PC-9 (cell line): ENCODE measurements at regions not wholly inside any gene's neighbourhood (a gene's known extent, or its start where the extent isn't known, plus 50 kb on each side); places are given as distances from the start of the nearest gene placed in this dataset.
A peak's percentile ranks its signal among the peaks of the same experiment; 100 is the strongest.

Experiments
- BruUV-seq: library from RNA; stranded (reverse); fragments of 400-500 nt; replicated peaks from 2 replicates; lab custom pipeline; 2021; lab: Mats Ljungman, UMichigan
- CTCF ChIA-PET: fragments of 300-600 bp; sonication (Branson Sonifier 250); formaldehyde crosslinking; loops from one replicate; lab custom pipeline; 2022; ENCODE audit warnings: antibody characterized with exemption; lab: Charles Lee
- POLR2A ChIA-PET: fragments of 300-600 bp; sonication (Branson Sonifier 250); formaldehyde crosslinking; loops from one replicate; lab custom pipeline; 2022; ENCODE audit warnings: antibody characterized with exemption; ENCODE audit not compliant: unreplicated experiment; lab: Charles Lee
- DNase-seq, 2 experiments: peaks; one replicate each; pipeline versions ENCODE4 v3.0.0 to v3.0.0-alpha.2; 2015 to 2022; ENCODE audit warnings: mixed read lengths in 1 of 2
- H2AFZ ChIP-seq: fragments of 200-600 bp; sonication (generic); 2 replicates; pipeline ENCODE4 v1.8.1; 2017; ENCODE audit warnings: antibody characterized with exemption
- H3F3A ChIP-seq: fragments of 200-600 bp; sonication (generic); 2 replicates; pipeline ENCODE4 v1.8.1; 2017; ENCODE audit warnings: antibody characterized with exemption, mild to moderate bottlenecking, low read depth; ENCODE audit not compliant: insufficient read depth
- H3K27ac ChIP-seq: fragments of 200-600 bp; sonication (generic); 2 replicates; pipeline ENCODE4 v1.6.1; 2016; ENCODE audit warnings: mixed run types
- H3K27me3 ChIP-seq: fragments of 200-600 bp; sonication (generic); 2 replicates; pipeline ENCODE4 v1.6.1; 2016; ENCODE audit warnings: low read depth, mixed run types; ENCODE audit not compliant: insufficient read depth
- H3K36me3 ChIP-seq: fragments of 200-600 bp; sonication (generic); 2 replicates; pipeline ENCODE4 v1.6.1; 2016; ENCODE audit warnings: low read depth, mixed run types
- H3K4me1 ChIP-seq: fragments of 200-600 bp; sonication (generic); replicated peaks from 2 replicates; pipeline ENCODE4 v1.6.1; 2016; ENCODE audit warnings: mixed run types; ENCODE audit not compliant: insufficient read depth
- H3K4me2 ChIP-seq: fragments of 200-600 bp; sonication (generic); 2 replicates; pipeline ENCODE4 v1.6.1; 2017; ENCODE audit warnings: mixed run types
- H3K4me3 ChIP-seq: fragments of 200-600 bp; sonication (generic); 2 replicates; pipeline ENCODE4 v1.6.1; 2016; ENCODE audit warnings: mixed run types
- H3K79me2 ChIP-seq: fragments of 200-600 bp; sonication (generic); 2 replicates; pipeline ENCODE4 v1.6.1; 2017; ENCODE audit warnings: low read depth, mixed run types
- H3K9me2 ChIP-seq: fragments of 200-600 bp; sonication (generic); 2 replicates; pipeline ENCODE4 v1.8.1; 2017; ENCODE audit warnings: mild to moderate bottlenecking; ENCODE audit not compliant: insufficient read depth
- H3K9me3 ChIP-seq: fragments of 200-600 bp; sonication (generic); 2 replicates; pipeline ENCODE4 v1.8.1; 2016; ENCODE audit warnings: low read depth; ENCODE audit not compliant: insufficient read depth
- H4K20me1 ChIP-seq: fragments of 200-600 bp; sonication (generic); 2 replicates; pipeline ENCODE4 v1.8.1; 2017; ENCODE audit not compliant: insufficient read depth
- EZH2 ChIP-seq: fragments of 200-600 bp; sonication (generic); IDR thresholded peaks from 2 replicates; pipeline ENCODE4 v1.8.0; 2017; ENCODE audit warnings: antibody characterized with exemption, low read depth
- intact Hi-C: fragments of 100-400 bp; cut with micrococcal nuclease; formaldehyde crosslinking; loops from one replicate; pipeline ENCODE4 v1.10.0; 2022; ENCODE audit not compliant: unreplicated experiment
- TF ChIP-seq, protein P1 (sequence below): fragments of 200-600 bp; sonication (generic); conservative IDR thresholded peaks from 2 replicates; pipeline ENCODE4 v1.6.1; 2017; ENCODE audit warnings: mixed run types, antibody characterized with exemption, mild to moderate bottlenecking, moderate library complexity

DNA sequence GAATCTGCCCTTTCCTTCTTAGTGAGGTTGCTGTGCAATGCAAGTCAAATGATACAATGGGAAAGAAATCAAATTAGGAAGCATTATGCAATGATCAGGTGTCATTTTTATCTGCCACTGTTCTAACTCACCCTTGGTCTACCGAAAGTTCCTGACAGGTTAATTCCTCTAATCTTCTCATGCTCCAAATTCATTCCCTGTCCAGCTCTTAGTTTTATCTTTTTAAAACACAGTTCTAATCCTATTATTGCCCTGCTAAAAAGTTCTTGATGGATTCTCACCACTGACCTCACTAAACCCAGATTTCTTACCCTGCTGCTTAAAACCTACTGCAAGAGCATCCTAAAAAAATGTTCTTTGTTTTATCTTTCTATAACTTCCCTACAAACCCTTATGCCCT is 1000.9 kb downstream of the CDH18 start:
- Histone ChIP-seq H2AFZ (no peak overlapping the region), H3K27me3 (no peaks in the 10 kb centered on the region), H3K36me3 (no peaks in the 10 kb centered on the region), H3K4me2 (no peak overlapping the region), H3K27ac (no peak overlapping the region), H3K4me3 (no peak overlapping the region), H4K20me1 (no peaks in the 10 kb centered on the region), H3K4me1 (no peaks in the 10 kb centered on the region), H3K9me2 (no peaks in the 10 kb centered on the region), H3K9me3 (no peaks in the 10 kb centered on the region), H3K79me2 (no peaks in the 10 kb centered on the region), H3F3A (no peaks in the 10 kb centered on the region)
- BruUV-seq = no TSS peak
- CTCF ChIA-PET = no interaction called here
- intact Hi-C loops = no loop called here
- no peak for TF ChIP-seq EZH2
- TF ChIP-seq, protein P1, sequence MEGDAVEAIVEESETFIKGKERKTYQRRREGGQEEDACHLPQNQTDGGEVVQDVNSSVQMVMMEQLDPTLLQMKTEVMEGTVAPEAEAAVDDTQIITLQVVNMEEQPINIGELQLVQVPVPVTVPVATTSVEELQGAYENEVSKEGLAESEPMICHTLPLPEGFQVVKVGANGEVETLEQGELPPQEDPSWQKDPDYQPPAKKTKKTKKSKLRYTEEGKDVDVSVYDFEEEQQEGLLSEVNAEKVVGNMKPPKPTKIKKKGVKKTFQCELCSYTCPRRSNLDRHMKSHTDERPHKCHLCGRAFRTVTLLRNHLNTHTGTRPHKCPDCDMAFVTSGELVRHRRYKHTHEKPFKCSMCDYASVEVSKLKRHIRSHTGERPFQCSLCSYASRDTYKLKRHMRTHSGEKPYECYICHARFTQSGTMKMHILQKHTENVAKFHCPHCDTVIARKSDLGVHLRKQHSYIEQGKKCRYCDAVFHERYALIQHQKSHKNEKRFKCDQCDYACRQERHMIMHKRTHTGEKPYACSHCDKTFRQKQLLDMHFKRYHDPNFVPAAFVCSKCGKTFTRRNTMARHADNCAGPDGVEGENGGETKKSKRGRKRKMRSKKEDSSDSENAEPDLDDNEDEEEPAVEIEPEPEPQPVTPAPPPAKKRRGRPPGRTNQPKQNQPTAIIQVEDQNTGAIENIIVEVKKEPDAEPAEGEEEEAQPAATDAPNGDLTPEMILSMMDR = no peak
- POLR2A ChIA-PET = no interaction called here
- DNase-seq = peak in 1 of 2 experiments; percentile 13

DNA sequence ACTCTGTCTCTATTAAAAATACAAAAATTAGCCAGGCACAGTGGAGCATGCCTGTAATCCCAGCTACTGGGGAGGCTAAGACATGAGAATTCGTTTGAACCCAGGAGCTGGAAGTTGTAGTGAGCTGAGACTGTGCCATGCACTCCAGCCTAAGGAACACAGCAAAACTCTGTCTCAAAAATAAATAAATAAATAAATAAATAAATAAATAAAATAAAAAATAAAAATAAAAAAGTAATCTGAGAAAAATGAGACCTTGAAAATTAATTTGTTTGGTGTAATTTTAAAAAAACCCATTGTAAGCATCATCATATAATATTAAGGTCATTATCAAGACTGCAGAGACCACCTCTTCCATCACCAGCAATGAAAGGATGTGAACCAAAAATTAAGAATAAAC is 997.1 kb downstream of the CDH18 start:
- H3K9me2 ChIP-seq = no peaks in the 10 kb centered on the region

DNA sequence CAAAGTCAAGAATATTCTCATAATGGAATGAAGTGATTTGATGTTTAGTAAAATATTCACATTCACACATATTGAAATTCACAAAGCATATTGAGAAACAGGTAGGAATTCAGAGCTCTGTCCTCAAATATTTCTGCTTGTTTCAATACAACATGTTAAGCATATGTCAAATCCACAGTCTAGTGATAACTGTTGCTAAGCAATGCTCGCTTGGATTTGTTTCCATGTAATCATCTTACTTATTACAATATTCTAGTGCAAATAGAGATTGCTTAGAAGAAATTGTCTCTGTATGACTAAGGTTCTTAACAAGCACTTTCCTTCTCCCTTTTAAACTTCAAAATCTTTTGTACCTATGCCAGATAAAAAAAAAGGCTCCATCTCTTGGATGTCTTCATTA is 995.7 kb downstream of the CDH18 start:
- H3K27ac ChIP-seq = no peak overlapping the region
- no peak overlapping the region for H3K4me3 ChIP-seq
- no peak for DNase-seq
- intact Hi-C loops = no loop called here
- H2AFZ ChIP-seq = no peak overlapping the region
- no peaks in the 10 kb centered on the region for H3F3A ChIP-seq
- H3K9me2 ChIP-seq = no peaks in the 10 kb centered on the region
- H3K9me3 ChIP-seq = no peaks in the 10 kb centered on the region
- no peaks in the 10 kb centered on the region for H4K20me1 ChIP-seq
- CTCF ChIA-PET = no interaction called here
- no peaks in the 10 kb centered on the region for H3K79me2 ChIP-seq
- BruUV-seq = no TSS peak
- no peaks in the 10 kb centered on the region for H3K36me3 ChIP-seq
- POLR2A ChIA-PET = no interaction called here
- TF ChIP-seq, protein P1 = no peak
- no peak for TF ChIP-seq EZH2
- H3K4me2 ChIP-seq = no peak overlapping the region
- H3K4me1 ChIP-seq = no peaks in the 10 kb centered on the region
- no peaks in the 10 kb centered on the region for H3K27me3 ChIP-seq

More for the DNA sequence above, 997.1 kb downstream of the CDH18 start:
- Histone ChIP-seq H3K27ac (no peak overlapping the region), H3F3A (no peaks in the 10 kb centered on the region), H4K20me1 (no peaks in the 10 kb centered on the region), H2AFZ (no peak overlapping the region), H3K4me1 (no peaks in the 10 kb centered on the region), H3K4me2 (no peak overlapping the region), H3K79me2 (no peaks in the 10 kb centered on the region), H3K4me3 (no peak overlapping the region), H3K36me3 (no peaks in the 10 kb centered on the region), H3K27me3 (no peaks in the 10 kb centered on the region), H3K9me3 (no peaks in the 10 kb centered on the region)
- no TSS peak for BruUV-seq
- ChIA-PET CTCF (interaction anchor here (0.5 kb wide), 1 partner anchor 1291 kb away, joined by 3 read pairs; no protein-coding TSS in a partner anchor), POLR2A (no interaction called here)
- peak in 1 of 2 experiments; percentile 8 for DNase-seq
- intact Hi-C loops = no loop called here
- TF ChIP-seq, protein P1 = no peak
- no peak for TF ChIP-seq EZH2
